Gastroesophageal sphincter (tissue), 3 donors: ENCODE measurements at regions not wholly inside any gene's neighbourhood (a gene's known extent, or its start where the extent isn't known, plus 50 kb on each side); places are given as distances from the start of the nearest gene placed in this dataset.

ENCODE experiments used
- CTCF ChIP-seq, 4 experiments: fragments of 200-600 bp in 2 of 4; fragments of 450-650 bp in 2 of 4; sonication (generic) in 1 of 4; IDR thresholded peaks; one replicate each; pipeline ENCODE4 v1.5.1; 2017 to 2019; ENCODE audit warnings: antibody characterized with exemption in 4 of 4, mild to moderate bottlenecking in 2 of 4, moderate library complexity in 2 of 4
- POLR2A ChIP-seq, 2 donors: fragments of 450-650 bp; IDR thresholded peaks; one replicate each; pipeline ENCODE4 v1.6.1; 2017; ENCODE audit warnings: antibody characterized with exemption in 2 of 2, mild to moderate bottlenecking in 2 of 2, moderate library complexity in 1 of 2

- TF ChIP-seq CTCF (IDR thresholded peaks at IDR 0.05) (no peak), POLR2A (IDR thresholded peaks at IDR 0.05) (no peak)
These were observed 512.5 kb downstream of the REEP3 start for GRCh38 chr10:64033711-64034110.
